Body of pancreas (tissue), 4 donors: ENCODE measurements at regions not wholly inside any gene's neighbourhood (a gene's known extent, or its start where the extent isn't known, plus 50 kb on each side); places are given as distances from the start of the nearest gene placed in this dataset.

Experiments used
- ATAC-seq: fragments of 150-250 bp; one replicate; pipeline ENCODE4 v1.9.1; 2016
- DNase-seq, 4 donors: peaks; one replicate each; pipeline ENCODE4 v3.0.0-alpha.2; 2019
- H3K27ac ChIP-seq, 4 donors: fragments of 200-600 bp; sonication (generic); 1 replicate in 3 of 4; 2 replicates in 1 of 4; pipeline versions ENCODE4 v1.5.1 to v1.6.1; 2016 to 2019; ENCODE audit warnings: mild to moderate bottlenecking in 1 of 4, mixed read lengths in 1 of 4, moderate library complexity in 1 of 4
- H3K27me3 ChIP-seq, 2 donors: fragments of 200-600 bp; sonication (generic); one replicate each; pipeline ENCODE4 v1.6.0; 2016; ENCODE audit warnings: mild to moderate bottlenecking in 1 of 2
- H3K36me3 ChIP-seq, 2 donors: fragments of 200-600 bp; sonication (generic); replicated peaks in 1 of 2; 2 replicates each; pipeline ENCODE4 v1.5.1; 2016; ENCODE audit warnings: low read depth in 2 of 2; ENCODE audit not compliant: insufficient read depth in 1 of 2
- H3K4me1 ChIP-seq: fragments of 200-600 bp; sonication (generic); one replicate; pipeline ENCODE4 v1.6.0; 2016
- H3K4me3 ChIP-seq, 2 donors: fragments of 200-600 bp; sonication (generic); 1 replicate in 1 of 2; 2 replicates in 1 of 2; pipeline ENCODE4 v1.5.1; 2016 to 2019
- H3K9me3 ChIP-seq, 3 donors: fragments of 200-600 bp; sonication (generic); 1 replicate in 2 of 3; 2 replicates in 1 of 3; pipeline ENCODE4 v1.5.1; 2016
- POLR2A ChIP-seq, 3 donors: fragments of 450-650 bp; IDR thresholded peaks; one replicate each; pipeline ENCODE4 v1.6.1; 2016; ENCODE audit warnings: antibody characterized with exemption in 3 of 3, mild to moderate bottlenecking in 2 of 3
- WGBS, 2 donors: methylation state at CpG; one replicate each; pipeline ENCODE4 v1.1.5; 2017; 5-methylcytosine and 5-hydroxymethylcytosine counted together
- intact Hi-C: fragments of 100-400 bp; cut with DNase I; formaldehyde crosslinking; loops from one replicate; pipeline ENCODE4 v1.15.1; 2023
- TF ChIP-seq, protein P1 (sequence below), 7 experiments: fragments of 450-650 bp in 4 of 7; fragments of 200-600 bp in 3 of 7; sonication (generic) in 3 of 7; IDR thresholded peaks; one replicate each; pipeline ENCODE4 v1.5.1; 2016 to 2019; ENCODE audit warnings: antibody characterized with exemption in 7 of 7

DNA sequence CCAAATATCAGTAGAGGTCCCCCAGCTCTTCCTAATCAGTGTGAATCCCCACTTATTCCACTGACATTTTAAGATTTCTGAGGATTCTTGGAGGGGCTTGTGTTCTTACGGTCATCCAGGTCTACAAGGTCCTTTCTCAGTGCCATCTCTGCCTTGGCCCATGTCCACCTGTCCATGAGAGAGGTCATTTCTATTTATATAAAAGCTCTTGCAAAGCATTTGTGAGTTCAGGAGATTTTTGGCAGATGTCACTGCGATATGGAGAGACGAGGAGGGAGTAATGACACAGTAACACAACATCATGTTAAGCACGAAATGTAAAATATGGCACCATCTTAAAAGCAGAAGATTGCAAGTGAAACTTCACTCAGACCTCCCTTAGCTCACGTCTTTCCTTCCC, 144.6 kb upstream of the NFIA start:
- 79 to 81% methylated on average over 5 of the region's 5 CpGs for WGBS, 2 donors
- intact Hi-C loops = no loop called here
- ATAC-seq = no peak

GRCh38 chr1:60936591-60937342, 145.6 kb upstream of the NFIA start:
- 61 to 73% methylated on average over 4 of the region's 4 CpGs for WGBS, 2 donors
- intact Hi-C loops = no loop called here

More for the DNA sequence above, 144.6 kb upstream of the NFIA start:
- no peak for TF ChIP-seq POLR2A (IDR thresholded peaks at IDR 0.05)
- TF ChIP-seq, protein P1, sequence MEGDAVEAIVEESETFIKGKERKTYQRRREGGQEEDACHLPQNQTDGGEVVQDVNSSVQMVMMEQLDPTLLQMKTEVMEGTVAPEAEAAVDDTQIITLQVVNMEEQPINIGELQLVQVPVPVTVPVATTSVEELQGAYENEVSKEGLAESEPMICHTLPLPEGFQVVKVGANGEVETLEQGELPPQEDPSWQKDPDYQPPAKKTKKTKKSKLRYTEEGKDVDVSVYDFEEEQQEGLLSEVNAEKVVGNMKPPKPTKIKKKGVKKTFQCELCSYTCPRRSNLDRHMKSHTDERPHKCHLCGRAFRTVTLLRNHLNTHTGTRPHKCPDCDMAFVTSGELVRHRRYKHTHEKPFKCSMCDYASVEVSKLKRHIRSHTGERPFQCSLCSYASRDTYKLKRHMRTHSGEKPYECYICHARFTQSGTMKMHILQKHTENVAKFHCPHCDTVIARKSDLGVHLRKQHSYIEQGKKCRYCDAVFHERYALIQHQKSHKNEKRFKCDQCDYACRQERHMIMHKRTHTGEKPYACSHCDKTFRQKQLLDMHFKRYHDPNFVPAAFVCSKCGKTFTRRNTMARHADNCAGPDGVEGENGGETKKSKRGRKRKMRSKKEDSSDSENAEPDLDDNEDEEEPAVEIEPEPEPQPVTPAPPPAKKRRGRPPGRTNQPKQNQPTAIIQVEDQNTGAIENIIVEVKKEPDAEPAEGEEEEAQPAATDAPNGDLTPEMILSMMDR (IDR thresholded peaks at IDR 0.05) = no peak
- no peak overlapping the region for H3K4me3 ChIP-seq
- no peaks in the 10 kb centered on the region for H3K4me1 ChIP-seq
- no peaks in the 10 kb centered on the region for H3K27me3 ChIP-seq
- H3K36me3 ChIP-seq = no peaks in the 10 kb centered on the region
- H3K9me3 ChIP-seq = no peaks in the 10 kb centered on the region
- no peak for DNase-seq
- H3K27ac ChIP-seq = no peak overlapping the region

GRCh38 chr1:60936163-60936562, 146.2 kb upstream of the NFIA start:
- intact Hi-C loops = no loop called here
- Histone ChIP-seq H3K27ac (no peak overlapping the region), H3K36me3 (no peaks in the 10 kb centered on the region), H3K9me3 (no peaks in the 10 kb centered on the region), H3K4me3 (no peak overlapping the region), H3K27me3 (no peaks in the 10 kb centered on the region), H3K4me1 (no peaks in the 10 kb centered on the region)
- DNase-seq (no peak), ATAC-seq (no peak)
- 18 to 25% methylated on average over 3 of the region's 3 CpGs for WGBS, 2 donors
- TF ChIP-seq, protein P1 (IDR thresholded peaks at IDR 0.05) = no peak
- no peak for TF ChIP-seq POLR2A (IDR thresholded peaks at IDR 0.05)

More at GRCh38 chr1:60936591-60937342, 145.6 kb upstream of the NFIA start:
- TF ChIP-seq, protein P1 (IDR thresholded peaks at IDR 0.05) = no peak
- no peak for TF ChIP-seq POLR2A (IDR thresholded peaks at IDR 0.05)
- no peak overlapping the region for H3K4me3 ChIP-seq
- DNase-seq (no peak), ATAC-seq (no peak)
- H3K27ac ChIP-seq = no peak overlapping the region
- H3K27me3 ChIP-seq = no peaks in the 10 kb centered on the region
- no peaks in the 10 kb centered on the region for H3K4me1 ChIP-seq
- H3K36me3 ChIP-seq = no peaks in the 10 kb centered on the region
- no peaks in the 10 kb centered on the region for H3K9me3 ChIP-seq

- no peak for ATAC-seq
- no peak overlapping the region for H3K4me3 ChIP-seq
- no peak for TF ChIP-seq POLR2A (IDR thresholded peaks at IDR 0.05)
- intact Hi-C loops = no loop called here
- no peaks in the 10 kb centered on the region for H3K9me3 ChIP-seq
- H3K27me3 ChIP-seq = no peaks in the 10 kb centered on the region
- H3K4me1 ChIP-seq = no peaks in the 10 kb centered on the region
- H3K27ac ChIP-seq = no peak overlapping the region
- 28 to 31% methylated on average over 1 of the region's 1 CpG for WGBS, 2 donors
- H3K36me3 ChIP-seq = no peaks in the 10 kb centered on the region
- DNase-seq = no peak
Measured at GRCh38 chr1:60935599-60936110, 146.7 kb upstream of the NFIA start.

- no peak overlapping the region for H3K27ac ChIP-seq
- no peaks in the 10 kb centered on the region for H3K27me3 ChIP-seq
- intact Hi-C loops = no loop called here
- no peaks in the 10 kb centered on the region for H3K9me3 ChIP-seq
- H3K36me3 ChIP-seq = no peaks in the 10 kb centered on the region
- DNase-seq (no peak), ATAC-seq (no peak)
- no peak overlapping the region for H3K4me3 ChIP-seq
- no peak for TF ChIP-seq POLR2A (IDR thresholded peaks at IDR 0.05)
- TF ChIP-seq, protein P1 (IDR thresholded peaks at IDR 0.05) = no peak
- H3K4me1 ChIP-seq = peaks cover under 1% of the 10 kb centered on the region
- 85 to 90% methylated on average over 3 of the region's 3 CpGs for WGBS, 2 donors
Measured at GRCh38 chr1:60930130-60930529, 152.2 kb upstream of the NFIA start.
